Large intestine (tissue), 3 donors: ENCODE measurements at regions not wholly inside any gene's neighbourhood (a gene's known extent, or its start where the extent isn't known, plus 50 kb on each side); places are given as distances from the start of the nearest gene placed in this dataset.

Experiments used
- DNase-seq, 2 donors: peaks; one replicate each; pipeline versions ENCODE4 v3.0.0 to v3.0.0-alpha.2; 2013
- H3K27ac ChIP-seq: one replicate; pipeline ENCODE4 v1.5.1; 2013; ENCODE audit warnings: low read length
- H3K27me3 ChIP-seq: 2 replicates; pipeline ENCODE4 v1.6.1; 2013; ENCODE audit warnings: low read length; ENCODE audit not compliant: control insufficient read depth, insufficient read depth
- H3K36me3 ChIP-seq: 2 replicates; pipeline ENCODE4 v1.6.1; 2013; ENCODE audit warnings: low read length; ENCODE audit not compliant: control insufficient read depth, insufficient read depth
- H3K4me1 ChIP-seq: one replicate; pipeline ENCODE4 v1.6.1; 2013; ENCODE audit warnings: low read length; ENCODE audit not compliant: control insufficient read depth, insufficient read depth
- H3K4me3 ChIP-seq: one replicate; pipeline ENCODE4 v1.5.1; 2013; ENCODE audit warnings: low read length
- H3K9me3 ChIP-seq: one replicate; pipeline ENCODE4 v1.6.1; 2013; ENCODE audit warnings: mild to moderate bottlenecking, low read depth, low read length, moderate library complexity; ENCODE audit not compliant: control insufficient read depth
- WGBS: methylation state at CpG from one replicate; pipeline ENCODE4 v1.1.5; 2013; ENCODE audit warnings: low lambda C conversion rate; ENCODE audit not compliant: insufficient coverage; 5-methylcytosine and 5-hydroxymethylcytosine counted together

DNA sequence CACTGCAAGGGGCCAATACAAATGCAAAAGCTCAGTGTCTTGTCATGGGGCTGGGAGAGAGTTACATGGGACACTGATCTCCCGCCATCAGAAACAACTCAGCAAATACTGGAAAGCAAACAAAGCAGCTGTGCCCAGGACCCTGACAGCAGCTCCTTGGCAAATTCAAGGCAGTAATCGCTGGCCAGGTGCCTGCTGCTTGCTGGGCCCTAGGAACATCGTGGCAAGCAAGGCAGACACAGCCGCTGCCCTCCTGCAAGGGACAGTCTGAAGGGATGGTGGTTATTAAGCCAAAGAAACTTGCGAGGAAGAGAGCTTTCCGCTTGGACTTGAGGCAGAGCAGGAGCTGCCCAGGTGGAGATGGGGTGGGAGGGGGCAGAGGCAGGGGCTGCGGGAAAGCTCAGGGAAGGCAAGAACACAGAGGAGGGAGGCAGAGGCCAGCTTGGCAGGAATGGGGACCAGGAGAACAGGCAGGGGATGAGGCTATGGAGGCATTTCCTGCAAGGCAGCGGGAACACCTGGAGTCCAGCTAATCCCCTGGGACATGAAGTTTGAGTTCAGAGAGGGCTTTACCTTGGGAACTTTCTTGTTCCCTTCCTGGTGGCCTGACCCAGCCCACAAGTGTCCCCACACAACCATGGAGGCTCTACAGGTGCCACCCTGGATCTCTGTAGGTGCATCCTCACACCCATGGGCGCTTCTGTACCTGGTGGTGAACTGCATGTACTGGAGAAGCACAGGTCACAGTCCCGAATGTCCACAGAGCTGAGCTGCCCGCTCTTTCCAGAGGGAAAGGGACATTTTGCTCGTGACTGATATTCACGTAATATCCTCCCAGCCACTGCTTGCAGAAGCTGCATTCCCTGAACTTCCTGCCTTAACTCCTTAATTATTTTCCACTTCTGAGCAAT is 78.7 kb upstream of the ATP2B2 start:
- WGBS: no CpG with 5 or more reads among the region's 13 CpGs

DNA sequence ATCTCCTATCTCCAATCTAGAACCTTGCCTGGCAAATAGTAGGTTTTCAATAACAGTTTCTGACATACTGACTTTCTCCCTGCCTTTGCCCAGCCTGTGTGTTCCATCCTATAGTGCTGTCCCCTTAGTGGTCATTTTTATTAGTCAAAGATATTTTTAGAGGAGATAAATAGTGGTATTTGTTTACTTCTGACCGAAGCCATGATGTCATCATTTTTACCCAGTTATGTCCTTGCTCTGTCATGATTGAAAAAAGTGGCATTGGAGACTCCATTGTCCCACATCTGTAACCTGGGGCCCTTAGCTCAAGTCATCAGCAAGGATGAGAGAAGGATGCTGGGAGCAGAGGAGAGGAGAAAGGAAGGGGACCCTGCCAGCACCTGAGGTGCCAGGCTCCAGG is 80.6 kb upstream of the ATP2B2 start:
- no peak overlapping the region for H3K27ac ChIP-seq
- no peaks in the 10 kb centered on the region for H3K9me3 ChIP-seq
- WGBS: no CpG with 5 or more reads among the region's 1 CpG
- no peaks in the 10 kb centered on the region for H3K36me3 ChIP-seq
- H3K27me3 ChIP-seq: peaks cover 5% of the 10 kb centered on the region
- no peaks in the 10 kb centered on the region for H3K4me1 ChIP-seq
- DNase-seq: no peak
- H3K4me3 ChIP-seq: no peak overlapping the region

More for the DNA sequence above, 78.7 kb upstream of the ATP2B2 start:
- H3K36me3 ChIP-seq: no peaks in the 10 kb centered on the region
- H3K4me1 ChIP-seq: no peaks in the 10 kb centered on the region
- H3K9me3 ChIP-seq: no peaks in the 10 kb centered on the region
- H3K27me3 ChIP-seq: peaks cover 5% of the 10 kb centered on the region
- no peak overlapping the region for H3K4me3 ChIP-seq
- H3K27ac ChIP-seq: no peak overlapping the region
- no peak for DNase-seq

DNA sequence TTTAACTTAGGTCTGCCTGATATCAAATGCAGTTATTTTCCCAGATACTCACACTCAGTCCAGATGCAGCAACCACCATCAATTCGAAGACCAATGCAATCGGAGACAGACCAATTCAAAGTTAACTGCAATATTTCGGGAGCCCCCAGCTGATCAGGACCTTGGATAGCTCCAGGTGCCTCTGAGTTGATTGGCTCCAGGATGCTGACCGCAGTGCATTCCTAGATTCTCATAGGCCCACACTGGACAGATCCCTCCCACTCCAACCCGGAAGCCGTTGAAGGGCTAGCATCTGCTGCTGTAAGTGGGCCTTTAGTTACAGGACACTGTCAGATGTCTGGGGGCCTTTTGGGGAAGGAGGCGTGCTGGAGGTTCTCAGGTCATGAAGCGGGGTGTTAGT is 89.5 kb upstream of the ATP2B2 start:
- DNase-seq: peak; percentile 29 to 36
- H3K27me3 ChIP-seq: no peaks in the 10 kb centered on the region
- no peak overlapping the region for H3K4me3 ChIP-seq
- no peaks in the 10 kb centered on the region for H3K4me1 ChIP-seq
- H3K9me3 ChIP-seq: no peaks in the 10 kb centered on the region
- H3K27ac ChIP-seq: no peak overlapping the region
- no CpG with 5 or more reads among the region's 8 CpGs for WGBS
- no peaks in the 10 kb centered on the region for H3K36me3 ChIP-seq

DNA sequence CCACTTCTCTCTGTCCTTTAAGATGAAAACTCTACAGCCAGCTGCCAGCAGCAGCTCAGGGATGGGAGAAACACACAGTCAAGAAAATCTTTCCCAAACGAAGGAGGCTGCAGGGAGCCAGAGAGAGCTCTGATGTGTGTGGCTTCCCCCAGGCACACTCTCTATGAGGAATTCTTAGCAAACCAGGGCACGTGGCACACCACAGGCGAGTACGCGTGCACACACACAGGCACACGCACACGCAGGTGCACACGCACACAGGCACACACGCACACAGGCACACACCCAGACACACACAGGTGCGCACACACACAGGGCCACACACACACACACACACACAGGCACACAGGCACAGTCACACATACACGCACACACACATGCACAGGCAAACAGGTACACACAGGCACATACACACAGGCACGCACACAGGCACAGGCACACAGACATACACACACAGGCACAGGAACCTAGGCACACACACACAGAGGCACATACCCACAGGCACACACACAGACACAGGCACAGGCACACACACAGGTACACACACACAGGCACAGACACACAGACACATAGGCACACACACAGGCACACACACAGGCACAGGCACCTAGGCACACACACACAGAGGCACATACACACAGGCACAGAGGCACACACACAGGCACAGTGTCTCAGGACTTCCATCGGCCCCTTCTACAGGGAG is 91.5 kb upstream of the ATP2B2 start:
- Histone ChIP-seq H3K9me3 (no peaks in the 10 kb centered on the region), H3K27me3 (peaks cover 2% of the 10 kb centered on the region), H3K4me1 (no peaks in the 10 kb centered on the region), H3K36me3 (no peaks in the 10 kb centered on the region), H3K27ac (no peak overlapping the region), H3K4me3 (no peak overlapping the region)
- no peak for DNase-seq
- WGBS: no CpG with 5 or more reads among the region's 13 CpGs

DNA sequence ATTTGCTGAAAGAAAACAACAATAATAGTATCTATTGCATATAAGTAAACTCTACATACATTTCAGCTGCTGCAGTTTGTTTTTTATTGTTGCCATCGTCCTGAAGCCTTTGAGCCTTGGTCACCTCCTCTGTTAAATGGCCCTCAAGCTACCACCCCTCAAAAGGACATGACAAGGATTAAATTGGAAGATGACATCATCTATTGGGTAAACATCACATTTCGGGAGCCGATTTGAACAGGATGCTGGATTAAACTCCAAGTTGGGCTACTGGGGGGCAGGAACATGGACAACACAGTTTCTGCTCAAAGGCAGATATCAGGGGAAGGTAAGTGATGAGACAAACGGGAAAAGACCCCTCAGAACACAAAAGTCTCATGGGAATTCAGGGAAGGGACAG is 92.3 kb upstream of the ATP2B2 start:
- Histone ChIP-seq H3K9me3 (no peaks in the 10 kb centered on the region), H3K27me3 (peaks cover 2% of the 10 kb centered on the region), H3K27ac (no peak overlapping the region), H3K4me3 (no peak overlapping the region), H3K4me1 (no peaks in the 10 kb centered on the region), H3K36me3 (no peaks in the 10 kb centered on the region)
- WGBS: no CpG with 5 or more reads among the region's 4 CpGs
- DNase-seq: no peak

DNA sequence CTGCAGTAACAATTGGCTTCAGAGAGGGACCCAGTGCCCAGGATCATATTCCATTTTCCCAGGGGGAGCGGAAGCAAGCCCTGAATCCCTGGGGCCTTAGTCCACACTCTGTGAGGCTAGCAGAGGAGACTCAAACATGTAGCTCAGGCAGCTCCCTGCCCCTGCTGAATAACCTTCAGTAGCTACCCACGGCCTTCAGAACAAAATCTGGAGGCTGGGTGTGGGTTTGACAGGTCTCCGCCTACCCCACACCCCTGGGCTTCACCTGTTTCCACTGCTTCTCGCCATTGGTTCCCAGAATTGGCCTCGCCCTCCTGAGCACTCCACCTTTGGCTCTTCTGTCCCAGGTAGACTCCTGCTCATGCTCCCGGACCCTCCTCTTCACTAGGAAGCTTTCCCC is 93.6 kb upstream of the ATP2B2 start:
- Histone ChIP-seq H3K9me3 (no peaks in the 10 kb centered on the region), H3K36me3 (no peaks in the 10 kb centered on the region), H3K27ac (no peak overlapping the region), H3K27me3 (peaks cover 4% of the 10 kb centered on the region), H3K4me1 (no peaks in the 10 kb centered on the region), H3K4me3 (no peak overlapping the region)
- 40% methylated on average over 1 of the region's 6 CpGs for WGBS
- DNase-seq: no peak

DNA sequence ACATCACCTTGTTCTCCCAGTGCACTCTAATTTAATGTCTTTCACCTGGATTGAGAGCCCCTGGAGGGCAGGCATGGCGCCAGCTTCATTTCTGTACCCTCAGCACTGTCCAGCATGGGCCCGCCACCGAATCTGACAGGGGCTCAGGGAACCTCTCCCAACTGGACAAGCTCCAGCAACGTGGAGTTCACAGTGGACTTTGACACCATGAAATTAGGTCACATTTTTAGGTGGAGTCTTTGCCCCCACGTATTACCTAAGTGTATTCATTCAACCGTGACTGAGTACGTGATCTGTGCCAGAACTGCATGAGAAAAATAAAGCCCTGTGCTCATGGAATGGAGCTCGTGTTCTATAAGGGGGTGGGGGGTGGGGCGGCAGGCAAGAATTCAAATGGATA is 94.1 kb upstream of the ATP2B2 start:
- H3K27me3 ChIP-seq: peaks cover 4% of the 10 kb centered on the region
- no peak overlapping the region for H3K4me3 ChIP-seq
- no peak for DNase-seq
- WGBS: no CpG with 5 or more reads among the region's 9 CpGs
- no peaks in the 10 kb centered on the region for H3K9me3 ChIP-seq
- H3K36me3 ChIP-seq: no peaks in the 10 kb centered on the region
- H3K4me1 ChIP-seq: no peaks in the 10 kb centered on the region
- H3K27ac ChIP-seq: no peak overlapping the region

DNA sequence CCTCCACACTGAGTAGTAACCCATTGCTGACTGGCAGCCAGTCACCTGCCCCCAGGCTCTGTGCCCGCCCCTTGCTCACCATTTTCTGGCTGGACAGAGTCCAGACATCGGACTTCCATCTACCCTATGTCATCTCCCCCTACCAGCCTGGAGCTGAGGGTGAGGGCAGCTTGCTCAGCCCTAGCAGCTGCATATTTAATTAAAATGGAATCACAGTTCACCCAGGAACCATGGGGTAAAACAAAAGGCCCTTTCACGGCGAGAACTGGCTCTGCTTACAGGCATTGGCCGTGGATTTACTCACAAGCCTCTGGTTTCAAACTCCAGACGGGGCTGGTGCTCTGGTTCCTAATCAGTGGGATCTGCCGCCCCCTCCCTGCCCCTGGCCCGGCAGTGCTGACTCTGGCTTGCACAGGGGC is 94.9 kb upstream of the ATP2B2 start:
- DNase-seq: peak in 1 of 2 donors; percentile 11
- no peaks in the 10 kb centered on the region for H3K9me3 ChIP-seq
- WGBS: no CpG with 5 or more reads among the region's 8 CpGs
- H3K4me1 ChIP-seq: no peaks in the 10 kb centered on the region
- peaks cover 4% of the 10 kb centered on the region for H3K27me3 ChIP-seq
- no peak overlapping the region for H3K27ac ChIP-seq
- no peak overlapping the region for H3K4me3 ChIP-seq
- no peaks in the 10 kb centered on the region for H3K36me3 ChIP-seq

DNA sequence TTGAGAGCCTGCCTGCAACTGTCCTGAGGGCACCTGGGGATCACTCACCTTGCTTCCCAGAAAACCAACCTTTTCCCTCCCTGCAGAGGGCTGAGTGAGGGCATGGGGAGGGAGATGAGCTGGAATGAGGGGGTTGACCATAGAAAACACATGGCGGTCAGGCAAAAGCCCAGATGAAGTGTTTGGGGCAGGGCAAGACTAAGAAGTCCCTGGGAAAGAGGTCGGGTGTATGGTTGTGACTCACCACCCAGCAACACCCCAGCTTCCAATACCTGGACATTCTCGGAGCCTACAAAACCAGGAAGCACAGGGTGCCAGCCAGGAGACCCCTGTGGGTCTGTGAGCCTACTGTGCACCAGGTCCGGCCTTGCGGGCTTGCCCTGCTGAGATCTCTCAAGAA is 95.3 kb upstream of the ATP2B2 start:
- peaks cover 4% of the 10 kb centered on the region for H3K27me3 ChIP-seq
- H3K4me3 ChIP-seq: no peak overlapping the region
- H3K36me3 ChIP-seq: no peaks in the 10 kb centered on the region
- no peak for DNase-seq
- no peaks in the 10 kb centered on the region for H3K4me1 ChIP-seq
- no peaks in the 10 kb centered on the region for H3K9me3 ChIP-seq
- H3K27ac ChIP-seq: no peak overlapping the region
- WGBS: no CpG with 5 or more reads among the region's 5 CpGs

DNA sequence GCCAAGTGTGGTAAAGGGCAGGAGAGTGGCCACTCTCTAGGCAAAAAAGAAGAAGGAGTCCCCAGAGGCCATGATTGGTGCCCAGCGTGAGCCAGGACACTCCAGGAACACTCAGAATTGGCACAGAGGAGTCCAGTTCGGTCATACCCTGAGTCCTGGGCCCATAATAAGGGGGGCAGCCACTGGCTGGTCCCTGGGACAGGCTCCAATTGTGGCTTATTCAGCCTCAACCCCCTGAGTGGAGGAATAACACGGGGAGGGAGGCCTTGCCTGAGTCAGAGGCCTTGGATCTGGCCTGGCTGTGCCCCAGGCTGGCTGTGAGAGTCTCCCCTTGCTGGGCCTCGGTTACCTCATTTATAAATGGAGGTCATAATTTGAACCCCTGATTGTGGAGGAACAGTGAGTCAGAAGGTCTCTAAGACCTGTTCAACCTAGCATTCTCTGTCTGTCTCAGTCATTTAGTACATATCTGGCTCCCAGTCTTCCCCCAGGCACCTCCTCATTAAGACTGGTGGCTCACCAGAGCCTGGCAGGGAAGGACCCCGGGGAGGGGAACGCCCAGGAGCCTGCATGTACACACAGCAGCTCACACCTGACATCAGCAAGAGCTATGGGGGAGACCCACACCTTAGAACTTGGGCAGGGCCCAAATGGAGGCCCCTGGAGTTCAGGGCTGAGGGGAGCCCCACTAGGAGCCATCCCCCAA is 95.9 kb upstream of the ATP2B2 start:
- Histone ChIP-seq H3K27me3 (peaks cover 4% of the 10 kb centered on the region), H3K4me1 (no peaks in the 10 kb centered on the region), H3K36me3 (no peaks in the 10 kb centered on the region), H3K4me3 (no peak overlapping the region), H3K27ac (no peak overlapping the region), H3K9me3 (no peaks in the 10 kb centered on the region)
- WGBS: no CpG with 5 or more reads among the region's 6 CpGs
- no peak for DNase-seq
